ENCODE measurements at regions not wholly inside any gene's neighbourhood (a gene's known extent, or its start where the extent isn't known, plus 50 kb on each side); places are given as distances from the start of the nearest gene placed in this dataset.
"Not testable (repeated sequence)": the region's sequence is repeated elsewhere in the genome, so short reads cannot be mapped to it uniquely, and the experiment has no call there.

DNA sequence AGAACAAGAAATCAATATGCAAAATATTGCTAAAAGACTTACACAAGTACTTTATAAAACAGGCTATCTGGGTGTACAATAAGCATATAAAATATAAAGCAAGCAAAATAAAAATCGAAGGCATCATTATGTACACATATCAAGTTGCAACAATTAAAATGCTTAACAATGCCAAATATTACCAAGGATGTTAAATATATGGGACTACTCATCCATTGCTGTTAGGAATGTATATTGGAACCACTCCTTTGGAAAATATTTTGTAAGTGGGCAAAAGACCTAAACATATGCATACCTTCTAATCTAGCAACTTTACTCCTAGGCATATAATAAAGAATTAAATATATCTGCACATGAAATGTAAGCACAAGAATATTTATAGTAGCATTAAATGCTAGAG lies 632.6 kb upstream of the COX7C start:
- in situ Hi-C loops (cut with HindIII; ENCODE audit: low sequenced_read_pairs), result no loop called here

DNA sequence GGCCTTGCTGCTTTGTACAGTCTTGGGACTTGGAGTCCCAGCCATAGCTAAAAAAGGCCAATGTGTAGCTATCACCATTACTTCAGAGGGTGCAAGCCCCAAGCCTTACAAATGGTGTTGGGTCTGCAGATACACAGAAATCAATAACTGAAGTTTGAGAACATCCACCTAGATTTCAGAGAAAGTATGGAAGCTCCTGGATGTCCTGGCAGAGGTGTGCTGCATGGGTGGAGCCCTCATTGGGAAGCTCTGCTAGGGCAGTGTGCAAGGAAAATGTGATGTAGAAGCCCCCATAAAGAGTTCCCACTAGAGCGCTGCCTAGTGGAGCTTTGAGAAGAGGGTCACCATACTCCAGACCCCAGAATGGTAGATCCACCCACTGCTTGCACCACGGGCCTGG lies 626.7 kb upstream of the COX7C start:
- in situ Hi-C loops (cut with HindIII; ENCODE audit: low sequenced_read_pairs), result no loop called here

GRCh38 chr5:85994653-85995052 lies 623.1 kb upstream of the COX7C start:
- in situ Hi-C loops (cut with HindIII; ENCODE audit: low sequenced_read_pairs), result not testable (repeated sequence)

DNA sequence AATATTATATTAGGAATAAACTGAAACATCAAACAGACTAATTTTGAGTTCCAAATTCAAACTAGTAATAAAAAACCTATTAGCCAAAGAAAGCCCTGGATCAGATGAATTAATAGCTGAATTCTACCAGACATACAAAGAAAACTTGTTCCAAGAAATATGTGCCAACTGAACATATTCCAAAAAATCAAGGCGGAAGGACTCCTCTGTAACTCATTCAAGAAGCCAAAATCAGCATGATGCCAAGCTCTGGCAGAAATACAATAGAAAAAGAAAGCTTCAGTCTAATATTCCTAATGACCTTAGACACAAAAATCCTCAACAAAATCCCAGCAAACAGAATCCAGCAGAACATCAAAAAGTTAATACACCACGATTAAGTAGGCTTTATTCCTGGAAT lies 619.1 kb upstream of the COX7C start:
- in situ Hi-C loops (cut with HindIII; ENCODE audit: low sequenced_read_pairs), result no loop called here

DNA sequence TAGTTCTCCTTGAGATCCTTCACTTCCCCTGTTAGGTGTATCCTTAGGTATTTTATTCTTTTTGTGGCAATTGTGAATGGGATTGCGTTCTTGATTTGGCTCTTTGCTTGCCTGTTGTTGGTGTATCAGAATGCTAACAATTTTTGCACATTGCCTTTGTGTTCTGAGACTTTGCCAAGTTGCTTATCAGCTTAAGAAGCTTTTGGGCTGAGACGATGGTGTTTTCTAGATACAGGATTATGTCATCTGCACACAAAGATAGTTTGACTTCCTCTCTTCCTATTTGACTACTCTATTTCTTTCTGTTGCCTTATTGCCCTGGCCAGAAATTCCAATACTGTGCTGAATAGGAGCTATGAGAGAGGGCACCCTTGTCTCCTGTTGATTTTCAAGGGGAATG lies 609.4 kb upstream of the COX7C start:
- in situ Hi-C loops (cut with HindIII; ENCODE audit: low sequenced_read_pairs), result no loop called here

GRCh38 chr5:86008704-86009103 lies 609.0 kb upstream of the COX7C start:
- in situ Hi-C loops (cut with HindIII; ENCODE audit: low sequenced_read_pairs), result no loop called here

GRCh38 chr5:86011937-86012336 lies 605.8 kb upstream of the COX7C start:
- in situ Hi-C loops (cut with HindIII; ENCODE audit: low sequenced_read_pairs), result no loop called here

- in situ Hi-C loops (cut with HindIII; ENCODE audit: low sequenced_read_pairs), result no loop called here
These were observed 588.4 kb upstream of the COX7C start for GRCh38 chr5:86029308-86029707.

DNA sequence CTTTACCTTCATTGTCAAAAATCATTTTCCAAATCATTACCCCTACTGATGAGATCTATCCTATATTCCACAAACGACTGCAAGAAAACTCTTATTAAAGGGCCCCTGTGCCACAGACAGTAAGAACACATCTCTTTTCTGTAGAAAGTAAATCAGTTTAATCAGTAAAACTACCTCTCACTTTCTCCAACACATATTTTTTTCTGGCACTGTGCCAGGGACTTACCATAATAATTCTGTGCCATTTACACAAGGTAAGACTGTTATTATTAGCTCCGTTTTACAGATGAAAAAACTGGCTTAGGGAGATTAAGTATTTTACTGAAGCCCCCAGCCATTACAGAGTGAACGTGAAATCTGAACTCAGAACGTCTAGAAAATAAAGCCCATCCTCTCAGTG lies 587.0 kb upstream of the COX7C start:
- in situ Hi-C loops (cut with HindIII; ENCODE audit: low sequenced_read_pairs), result no loop called here

DNA sequence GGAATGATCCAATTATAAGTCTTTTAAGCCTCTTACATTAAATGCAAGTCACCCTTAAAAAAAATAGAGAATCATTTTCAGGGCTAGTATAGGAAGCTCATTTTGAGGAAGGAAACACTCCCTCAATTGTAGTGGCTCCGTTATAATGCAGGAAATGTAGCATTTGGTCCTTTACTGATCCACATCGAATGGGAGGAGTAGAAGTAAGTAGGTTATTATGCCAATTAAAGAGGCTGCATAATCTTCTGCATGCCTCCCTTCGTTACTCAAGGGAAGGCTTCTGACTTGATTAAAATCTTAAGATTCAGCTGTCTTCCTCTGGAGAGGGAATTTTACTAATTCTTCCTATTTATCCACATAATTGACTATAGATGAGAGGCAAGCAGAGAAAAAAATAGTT lies 579.2 kb upstream of the COX7C start:
- in situ Hi-C loops (cut with HindIII; ENCODE audit: low sequenced_read_pairs), result no loop called here

DNA sequence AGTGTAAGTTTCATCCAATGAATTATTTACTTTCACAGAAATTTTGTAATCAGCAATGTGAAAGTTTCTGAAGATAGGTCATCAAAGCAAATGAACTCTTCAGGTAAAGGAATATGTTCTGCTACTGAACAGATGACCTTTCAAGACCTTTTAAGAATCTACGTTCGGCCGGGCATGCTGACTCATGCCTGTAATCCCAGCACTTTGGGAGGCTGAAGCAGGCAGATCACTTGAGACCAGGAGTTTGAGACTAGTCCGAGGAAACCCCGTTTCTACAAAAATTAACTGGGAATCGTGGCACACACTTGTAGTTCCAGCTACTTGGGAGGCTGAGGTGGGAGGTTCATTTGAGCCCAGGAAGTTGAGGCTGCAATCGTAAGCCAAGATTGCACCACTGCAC lies 578.4 kb upstream of the COX7C start:
- in situ Hi-C loops (cut with HindIII; ENCODE audit: low sequenced_read_pairs), result no loop called here

DNA sequence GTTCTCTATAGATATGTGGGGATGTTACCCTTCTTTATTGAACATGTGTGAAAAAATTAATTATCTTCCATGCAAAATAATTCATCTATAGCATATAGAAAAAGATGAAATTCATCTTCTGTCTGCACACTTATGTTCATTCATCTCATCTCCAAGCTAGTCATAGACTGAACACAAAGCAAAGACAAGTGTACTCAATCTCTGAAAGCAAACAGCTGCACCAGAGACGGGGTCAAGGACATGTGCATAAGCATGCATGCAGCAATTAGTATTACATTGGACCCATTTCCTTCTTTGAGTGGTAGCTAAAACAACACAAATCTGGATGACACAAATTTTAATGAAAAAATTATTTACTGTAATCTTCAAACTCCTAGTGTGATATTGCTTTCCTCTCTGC lies 547.0 kb upstream of the COX7C start:
- in situ Hi-C loops (cut with HindIII; ENCODE audit: low sequenced_read_pairs), result no loop called here

DNA sequence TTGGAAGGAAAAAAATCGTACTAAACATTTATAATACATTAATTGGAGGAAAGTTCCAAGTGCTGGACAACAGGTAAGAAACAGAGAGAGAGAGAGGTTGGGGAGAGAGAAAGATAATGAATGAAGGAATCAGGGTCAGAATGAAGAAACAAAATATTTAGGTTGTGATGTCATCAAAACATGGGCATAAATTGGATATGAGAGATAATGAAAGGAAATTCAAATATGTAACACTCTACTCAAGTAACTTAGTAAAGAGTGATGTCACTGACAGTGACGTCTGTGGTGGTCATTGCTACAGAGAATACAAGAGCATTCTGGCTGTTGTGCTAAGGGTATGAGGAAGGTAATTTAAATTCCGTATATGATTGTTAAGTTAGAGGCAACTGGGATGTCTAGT lies 543.4 kb upstream of the COX7C start:
- in situ Hi-C loops (cut with HindIII; ENCODE audit: low sequenced_read_pairs), result no loop called here

- in situ Hi-C loops (cut with HindIII; ENCODE audit: low sequenced_read_pairs), result no loop called here
These were observed 542.6 kb upstream of the COX7C start for GRCh38 chr5:86075139-86075538.

- in situ Hi-C loops (cut with HindIII; ENCODE audit: low sequenced_read_pairs), result no loop called here
These were observed 522.6 kb upstream of the COX7C start for GRCh38 chr5:86095092-86095491.

GRCh38 chr5:86101966-86102365 lies 515.8 kb upstream of the COX7C start:
- in situ Hi-C loops (cut with HindIII; ENCODE audit: low sequenced_read_pairs), result no loop called here

GRCh38 chr5:86108825-86109224 lies 508.9 kb upstream of the COX7C start:
- in situ Hi-C loops (cut with HindIII; ENCODE audit: low sequenced_read_pairs), result no loop called here

DNA sequence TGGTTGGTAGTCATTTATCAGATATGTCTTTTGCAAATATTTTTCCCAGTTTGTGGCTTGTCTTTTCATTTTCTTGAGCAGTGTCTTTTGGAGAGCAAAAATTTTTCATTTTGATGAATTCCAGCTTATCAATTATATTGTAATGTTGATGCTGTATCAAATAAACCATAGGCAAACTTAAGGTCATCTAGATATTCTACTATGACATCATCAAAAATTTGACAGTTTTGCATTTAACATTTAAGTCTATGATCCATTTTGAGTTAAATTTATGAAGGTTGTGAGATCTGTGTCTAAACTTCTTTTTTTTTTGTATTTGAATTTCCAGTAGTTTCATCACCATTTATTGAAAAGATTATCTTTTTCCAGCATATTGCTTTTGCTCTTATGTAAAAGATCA lies 505.5 kb upstream of the COX7C start:
- in situ Hi-C loops (cut with HindIII; ENCODE audit: low sequenced_read_pairs), result no loop called here

GRCh38 chr5:86115164-86115563 lies 502.6 kb upstream of the COX7C start:
- in situ Hi-C loops (cut with HindIII; ENCODE audit: low sequenced_read_pairs), result no loop called here

- in situ Hi-C loops (cut with HindIII; ENCODE audit: low sequenced_read_pairs), result no loop called here
These were observed 499.2 kb upstream of the COX7C start for GRCh38 chr5:86118542-86118941.

- in situ Hi-C loops (cut with HindIII; ENCODE audit: low sequenced_read_pairs), result no loop called here
These were observed 493.4 kb upstream of the COX7C start for GRCh38 chr5:86124333-86124732.

- in situ Hi-C loops (cut with HindIII; ENCODE audit: low sequenced_read_pairs), result no loop called here
These were observed 491.8 kb upstream of the COX7C start for GRCh38 chr5:86125731-86126601.

DNA sequence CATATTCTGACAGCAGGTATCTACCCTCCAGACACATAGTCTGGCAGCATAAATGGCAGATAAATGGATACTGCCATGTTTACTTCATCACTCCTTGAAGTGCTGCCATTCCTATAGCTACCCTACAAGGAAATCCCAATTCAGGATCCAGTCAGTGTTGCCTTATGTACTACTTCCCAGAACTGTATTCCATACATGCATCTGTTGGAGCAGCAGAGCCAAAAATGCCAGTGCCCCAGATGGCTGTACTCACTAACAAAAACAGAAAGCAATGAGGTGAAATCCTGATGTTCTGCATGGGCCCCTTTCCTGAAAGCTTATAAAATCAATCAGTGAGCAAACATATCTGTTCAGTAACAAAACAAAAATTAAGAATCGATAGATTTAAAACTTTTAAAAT lies 490.0 kb upstream of the COX7C start:
- in situ Hi-C loops (cut with HindIII; ENCODE audit: low sequenced_read_pairs), result no loop called here

Data from DLD1 (cell line).